Osteoblast (primary cell): ENCODE measurements at regions not wholly inside any gene's neighbourhood (a gene's known extent, or its start where the extent isn't known, plus 50 kb on each side); places are given as distances from the start of the nearest gene placed in this dataset.

Source experiments
- DNase-seq: peaks from one replicate; pipeline ENCODE4 v3.0.0; 2011; ENCODE audit warnings: low spot score, mixed read lengths; ENCODE audit not compliant: insufficient read length; ENCODE audit errors: missing footprints
- H2AFZ ChIP-seq: 2 replicates; pipeline ENCODE4 v1.6.0; 2011; ENCODE audit warnings: mild to moderate bottlenecking, low read length
- H3K27ac ChIP-seq: 2 replicates; pipeline ENCODE4 v1.5.1; 2011; ENCODE audit warnings: mild to moderate bottlenecking, low read depth, low read length, moderate library complexity
- H3K27me3 ChIP-seq: 2 replicates; pipeline ENCODE4 v1.6.0; 2012; ENCODE audit warnings: mild to moderate bottlenecking, control low read depth, inconsistent platforms, low read length, moderate library complexity; ENCODE audit not compliant: insufficient read depth
- H3K36me3 ChIP-seq: 2 replicates; pipeline ENCODE4 v1.5.1; 2011; ENCODE audit warnings: mild to moderate bottlenecking, low read length, control low read depth, moderate library complexity; ENCODE audit not compliant: insufficient read depth
- H3K4me1 ChIP-seq: 2 replicates; pipeline ENCODE4 v1.5.1; 2011; ENCODE audit warnings: mild to moderate bottlenecking, low read length, control low read depth, moderate library complexity; ENCODE audit not compliant: insufficient read depth
- H3K4me2 ChIP-seq: 2 replicates; pipeline ENCODE4 v1.6.0; 2011; ENCODE audit warnings: mild to moderate bottlenecking, low read length; ENCODE audit not compliant: insufficient read depth
- H3K4me3 ChIP-seq: fragments of 200-600 bp; sonication (generic); 3 replicates; pipeline ENCODE4 v1.5.1; 2012; ENCODE audit warnings: mild to moderate bottlenecking, low read length, inconsistent platforms; ENCODE audit not compliant: insufficient read depth
- H3K79me2 ChIP-seq: 2 replicates; pipeline ENCODE4 v1.6.0; 2012; ENCODE audit warnings: mild to moderate bottlenecking, low read length, control low read depth, inconsistent platforms; ENCODE audit not compliant: insufficient read depth
- H3K9me3 ChIP-seq: 2 replicates; pipeline ENCODE4 v1.5.1; 2011; ENCODE audit warnings: low read depth, low read length, control low read depth
- H4K20me1 ChIP-seq: 2 replicates; pipeline ENCODE4 v1.6.0; 2012; ENCODE audit warnings: mild to moderate bottlenecking, low read length, control low read depth; ENCODE audit not compliant: insufficient read depth
- CTCF ChIP-seq: IDR thresholded peaks from 2 replicates; pipeline ENCODE4 v1.5.1; 2011; ENCODE audit warnings: mild to moderate bottlenecking, low read depth, low read length, moderate library complexity; ENCODE audit errors: extremely low read depth

- H3K27ac ChIP-seq: peak overlapping the region; percentile 95
- H3K4me2 ChIP-seq: peak overlapping the region; percentile 43
- peaks cover 48% of the 10 kb centered on the region for H3K4me1 ChIP-seq
Observed at GRCh38 chr1:235919127-235919832, 52.6 kb upstream of the LYST start.

GRCh38 chr1:235918465-235918864, 51.8 kb upstream of the LYST start:
- no peak for DNase-seq
- no peak overlapping the region for H3K4me2 ChIP-seq

More at GRCh38 chr1:235919127-235919832, 52.6 kb upstream of the LYST start:
- Histone ChIP-seq H3K9me3 (no peaks in the 10 kb centered on the region), H3K4me3 (no peak overlapping the region), H2AFZ (peak overlapping the region; percentile 52), H4K20me1 (no peaks in the 10 kb centered on the region), H3K27me3 (no peaks in the 10 kb centered on the region), H3K79me2 (no peaks in the 10 kb centered on the region), H3K36me3 (no peaks in the 10 kb centered on the region)
- no peak for DNase-seq
- no peak for TF ChIP-seq CTCF

GRCh38 chr1:235918032-235918431, 51.3 kb upstream of the LYST start:
- no peaks in the 10 kb centered on the region for H3K36me3 ChIP-seq
- no peak overlapping the region for H3K4me2 ChIP-seq

More at GRCh38 chr1:235918465-235918864, 51.8 kb upstream of the LYST start:
- Histone ChIP-seq H3K9me3 (no peaks in the 10 kb centered on the region), H3K4me1 (peaks cover 50% of the 10 kb centered on the region), H3K27me3 (no peaks in the 10 kb centered on the region), H4K20me1 (no peaks in the 10 kb centered on the region), H3K27ac (peak overlapping the region; percentile 95), H3K36me3 (no peaks in the 10 kb centered on the region), H3K4me3 (no peak overlapping the region), H3K79me2 (no peaks in the 10 kb centered on the region), H2AFZ (no peak overlapping the region)
- TF ChIP-seq CTCF: no peak

More at GRCh38 chr1:235918032-235918431, 51.3 kb upstream of the LYST start:
- Histone ChIP-seq H2AFZ (no peak overlapping the region), H3K9me3 (no peaks in the 10 kb centered on the region), H3K79me2 (no peaks in the 10 kb centered on the region), H3K27ac (peak overlapping the region; percentile 95), H3K4me1 (peaks cover 51% of the 10 kb centered on the region), H3K4me3 (no peak overlapping the region), H4K20me1 (no peaks in the 10 kb centered on the region), H3K27me3 (no peaks in the 10 kb centered on the region)
- no peak for TF ChIP-seq CTCF
- no peak for DNase-seq
